Activated CD4-positive, CD25-positive, alpha-beta regulatory T cell treated with anti-CD3 and anti-CD28 coated beads, Interleukin-2, amount 50 U/mL, for 24 hours (primary cell): ENCODE measurements at regions not wholly inside any gene's neighbourhood (a gene's known extent, or its start where the extent isn't known, plus 50 kb on each side); places are given as distances from the start of the nearest gene placed in this dataset.

ENCODE experiments used
- ATAC-seq, 2 donors: fragments of 150-1000 bp; cut with Tn5 transposase; one replicate each; pipeline ENCODE4 v1.10.0; 2021; ENCODE audit warnings: mild to moderate bottlenecking in 1 of 2, moderate library complexity in 1 of 2

DNA sequence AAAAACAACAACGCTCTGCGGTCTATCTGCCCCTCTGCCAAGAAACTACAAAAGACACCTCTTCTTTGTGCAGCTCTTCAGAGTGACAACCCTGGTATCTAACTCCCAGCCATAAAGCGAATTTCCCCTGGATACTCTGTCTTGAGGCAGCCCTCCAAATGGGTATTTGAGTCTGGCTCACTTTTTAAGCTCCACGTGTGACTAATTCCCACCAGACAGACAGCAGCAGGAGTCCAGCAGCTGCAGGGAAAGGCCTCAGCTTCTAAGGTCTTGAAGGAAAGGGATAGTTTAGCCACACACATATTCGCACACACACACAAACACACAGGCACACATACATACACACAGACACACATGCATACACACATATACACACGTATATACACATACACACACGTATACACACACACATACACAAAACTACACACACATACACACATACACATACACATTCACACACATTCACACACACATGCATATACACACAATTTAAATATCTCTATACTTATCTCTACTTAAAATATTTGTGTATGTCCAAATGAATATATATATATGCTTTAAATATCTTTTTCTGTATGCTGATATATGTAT, 188.8 kb downstream of the TSHZ3 start:
- ATAC-seq, result no peak

DNA sequence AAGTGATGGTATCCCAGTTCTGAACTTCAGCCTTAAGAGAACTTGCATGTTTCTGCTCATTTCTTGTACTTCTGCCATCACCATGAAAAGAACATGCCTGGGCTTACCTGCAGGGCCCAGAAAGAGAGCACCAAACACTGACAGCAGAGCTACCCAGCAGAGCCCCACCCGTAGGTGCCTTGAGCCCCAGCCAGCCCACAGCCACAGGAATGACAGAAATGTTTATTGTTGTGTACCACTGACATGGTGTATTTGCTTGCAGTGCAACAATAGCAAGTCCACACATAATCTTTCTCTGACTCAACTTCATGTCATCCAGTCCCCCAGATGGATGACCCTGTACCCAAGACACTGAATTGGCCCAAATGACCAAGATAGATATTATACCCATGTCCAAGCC, 195.2 kb downstream of the TSHZ3 start:
- no peak for ATAC-seq

DNA sequence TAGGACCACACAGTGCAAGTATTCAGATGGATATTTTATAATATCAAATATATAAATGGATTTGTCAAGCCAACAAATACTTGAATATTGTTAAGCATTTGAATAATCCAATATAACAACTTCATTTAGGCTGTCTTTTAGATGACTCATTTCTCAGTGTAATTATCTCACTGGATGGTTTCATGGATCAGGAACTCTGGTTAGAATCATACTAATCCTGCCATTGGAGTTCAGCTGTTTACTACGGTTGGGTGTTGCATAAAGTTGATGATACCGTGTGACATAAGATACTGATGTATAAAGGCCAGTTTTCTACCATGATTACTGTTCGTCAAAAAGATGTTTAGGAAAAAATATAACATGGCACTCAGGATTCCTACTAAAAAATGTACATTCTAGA, 196.3 kb downstream of the TSHZ3 start:
- ATAC-seq, result no peak

DNA sequence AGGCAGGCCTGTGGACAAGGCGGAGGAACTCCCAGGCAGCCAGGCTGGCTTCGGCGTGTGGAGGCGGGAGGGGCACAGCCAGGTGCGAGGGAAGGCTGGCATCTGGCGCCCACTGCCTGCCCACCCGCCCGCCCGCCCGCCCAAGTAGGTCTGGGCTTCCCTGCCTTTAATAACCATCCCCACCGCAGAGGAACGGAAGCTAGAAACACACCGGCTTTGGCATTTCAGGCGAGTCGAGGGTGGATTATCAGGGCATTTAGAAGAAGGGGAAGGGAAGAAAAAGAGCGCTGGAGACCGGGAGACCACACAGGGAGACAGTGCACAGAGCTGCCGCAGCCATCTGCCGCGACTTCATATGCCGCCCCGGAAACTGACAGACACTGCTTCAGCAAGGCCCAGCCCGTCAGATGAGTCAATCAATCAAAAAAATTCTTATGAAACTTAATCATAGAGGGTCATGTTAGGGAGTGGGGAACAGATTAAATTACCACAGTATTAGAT, 199.7 kb downstream of the TSHZ3 start:
- ATAC-seq, result no peak

DNA sequence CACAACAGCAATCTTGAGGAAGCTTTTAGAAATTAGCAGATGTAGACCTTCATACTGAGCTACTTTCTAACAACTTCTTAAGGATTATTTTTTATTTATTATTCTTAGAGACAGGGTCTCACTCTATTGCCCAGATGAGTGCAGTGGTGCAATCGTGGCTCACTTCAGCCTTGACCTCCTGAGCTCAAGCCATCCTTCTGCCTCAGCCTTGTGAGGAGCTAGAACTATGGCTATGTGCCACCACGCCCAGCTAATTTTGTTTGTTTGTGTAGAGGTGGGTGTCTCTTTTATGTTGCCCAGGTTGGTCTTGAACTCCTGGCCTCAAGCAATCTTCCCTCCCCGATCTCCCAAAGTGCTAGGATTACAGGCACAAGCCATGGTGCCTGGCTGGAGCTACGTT, 200.6 kb downstream of the TSHZ3 start:
- ATAC-seq, result no peak

DNA sequence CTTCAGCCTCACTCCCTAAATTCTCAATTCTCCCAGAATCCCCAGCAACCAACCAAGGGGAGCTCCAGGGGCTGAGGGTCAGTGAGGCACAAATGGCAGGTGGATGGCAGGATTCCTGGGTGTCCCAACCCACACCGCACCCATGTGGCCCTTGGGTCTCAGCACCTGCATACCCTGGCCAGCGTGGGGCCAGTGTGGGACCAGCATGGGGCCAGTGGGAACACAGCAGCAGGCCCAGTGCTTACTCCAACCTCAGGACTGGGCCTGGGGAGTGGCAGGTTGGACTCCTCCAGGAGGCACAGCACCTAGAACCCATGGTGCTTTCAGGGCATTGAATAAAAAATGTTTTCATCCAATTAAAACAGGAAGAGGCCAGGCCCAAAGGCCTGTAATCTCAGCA, 202.0 kb downstream of the TSHZ3 start:
- ATAC-seq, result no peak

DNA sequence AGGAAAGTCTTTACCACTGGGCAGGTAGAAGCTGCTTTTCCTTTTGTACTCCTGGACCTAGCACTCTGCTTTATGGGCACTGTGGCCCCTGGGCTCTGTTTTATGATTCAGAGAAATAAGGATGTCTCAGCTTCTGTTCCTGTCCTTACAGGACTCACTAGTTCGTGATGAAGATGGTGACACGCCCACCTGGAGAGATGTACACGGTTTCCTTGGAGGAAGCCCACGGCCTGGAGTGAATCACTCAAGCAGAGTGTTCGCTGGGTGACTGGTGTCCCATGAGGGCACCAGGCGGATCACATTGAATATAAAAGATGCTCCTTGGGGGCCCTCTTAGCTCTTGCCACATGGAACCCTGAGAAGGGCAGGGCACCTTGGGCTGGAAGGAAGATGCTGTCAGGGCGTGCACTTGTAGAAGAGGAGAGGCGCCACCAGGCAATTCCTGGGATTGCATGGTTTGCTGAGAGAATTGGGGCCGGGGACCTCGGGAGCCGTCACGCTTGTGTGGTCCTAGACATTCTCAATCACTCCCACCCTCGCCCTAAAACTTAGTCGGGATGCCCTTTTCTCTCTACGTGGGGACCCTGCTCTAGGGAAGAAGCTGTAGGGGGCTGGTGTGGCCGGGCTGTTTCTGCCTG, 202.6 kb downstream of the TSHZ3 start:
- ATAC-seq, result no peak

DNA sequence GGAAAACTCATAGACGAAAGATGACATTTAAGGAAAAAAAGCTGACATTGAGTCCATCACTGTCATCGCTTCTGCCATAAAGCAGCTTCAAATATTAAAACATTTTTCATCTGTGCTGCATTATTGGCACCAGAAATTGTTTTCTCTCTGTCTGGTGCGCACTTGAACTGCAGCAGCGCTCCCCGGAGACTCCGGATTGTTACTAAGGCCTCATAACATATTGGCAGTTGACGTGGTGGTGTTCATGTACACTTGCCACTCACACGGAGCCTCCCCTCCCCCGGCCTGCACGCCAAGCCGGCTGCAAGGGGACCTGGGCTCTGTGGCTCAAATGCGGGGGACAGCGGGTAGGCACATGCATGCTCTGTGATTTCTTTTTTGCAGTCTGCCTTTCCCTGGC, 203.2 kb downstream of the TSHZ3 start:
- no peak for ATAC-seq

DNA sequence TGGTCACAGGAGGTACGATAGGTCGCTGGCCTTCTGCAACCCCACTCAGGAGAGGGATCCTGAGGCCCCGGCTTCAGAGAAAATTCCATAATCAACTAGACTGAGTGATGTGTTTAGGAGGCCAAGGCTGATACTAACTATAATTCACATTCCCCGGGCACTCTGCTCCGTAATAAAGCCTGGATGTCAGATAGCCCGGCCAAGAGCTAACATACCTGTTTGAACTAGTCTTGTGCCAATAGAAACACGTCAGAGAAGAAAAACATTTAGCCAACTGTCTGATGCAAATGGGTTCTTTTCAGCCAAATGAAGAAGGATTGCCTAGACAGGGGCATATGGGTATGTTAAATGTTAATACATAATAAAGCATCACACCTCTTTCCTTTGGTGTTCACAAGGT, 204.2 kb downstream of the TSHZ3 start:
- ATAC-seq, result no peak

DNA sequence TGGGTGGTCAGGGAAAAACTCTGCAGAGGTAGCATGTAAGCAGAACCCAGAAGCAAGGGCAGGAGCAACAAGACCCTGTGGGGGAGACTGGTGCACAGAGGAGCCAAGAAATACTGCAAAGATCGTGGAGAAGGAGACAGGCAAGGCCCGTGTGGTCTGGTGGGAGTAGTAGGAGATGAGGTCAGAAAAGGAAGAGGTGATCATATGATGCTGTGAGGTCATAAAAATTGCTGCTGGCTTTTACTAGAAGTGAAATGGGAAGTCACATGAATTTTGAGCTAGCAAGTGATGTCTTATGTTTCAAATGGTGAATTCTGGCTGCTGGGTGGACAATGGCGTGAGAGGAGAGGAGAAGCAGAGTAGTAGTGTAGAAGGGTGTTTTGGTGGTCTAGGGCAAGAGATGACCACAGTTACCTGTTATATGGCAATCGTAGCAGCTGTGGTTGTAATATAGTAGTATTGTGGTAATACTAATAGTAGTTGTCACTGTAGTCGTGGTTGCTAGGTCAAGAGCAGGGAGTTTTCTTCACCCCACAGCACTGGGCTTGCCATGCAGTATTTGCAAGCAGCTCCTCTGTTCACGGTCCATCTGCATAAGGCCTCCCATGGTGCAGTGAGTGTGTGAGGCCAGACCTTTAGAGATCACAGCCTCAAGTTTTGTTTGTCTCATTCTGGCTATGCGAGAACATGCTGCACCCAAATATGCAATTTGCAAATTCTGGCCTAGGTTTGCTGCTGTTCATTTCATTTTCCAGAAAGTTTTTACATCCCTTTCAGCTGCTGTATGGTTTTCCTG, 205.0 kb downstream of the TSHZ3 start:
- ATAC-seq, result no peak

DNA sequence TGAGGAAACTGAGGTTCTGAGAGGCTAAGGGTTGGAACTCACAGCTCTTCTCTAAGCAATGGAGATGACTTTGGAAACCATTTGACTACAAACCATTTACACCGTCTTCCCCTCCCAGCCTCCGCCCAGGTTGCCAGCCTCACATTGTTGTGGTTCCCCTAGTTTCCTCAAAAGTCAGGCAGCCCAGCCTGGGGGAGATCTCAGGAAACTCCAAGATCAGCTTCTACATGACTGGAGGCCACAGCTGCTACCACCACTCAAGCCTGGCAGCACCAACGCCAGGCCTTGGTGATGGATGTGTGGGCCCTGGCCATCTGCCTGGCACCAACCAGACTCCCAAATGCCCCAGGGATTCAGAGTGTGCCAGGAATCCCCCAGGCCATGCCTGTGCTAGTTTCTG, 207.9 kb downstream of the TSHZ3 start:
- ATAC-seq, result no peak

DNA sequence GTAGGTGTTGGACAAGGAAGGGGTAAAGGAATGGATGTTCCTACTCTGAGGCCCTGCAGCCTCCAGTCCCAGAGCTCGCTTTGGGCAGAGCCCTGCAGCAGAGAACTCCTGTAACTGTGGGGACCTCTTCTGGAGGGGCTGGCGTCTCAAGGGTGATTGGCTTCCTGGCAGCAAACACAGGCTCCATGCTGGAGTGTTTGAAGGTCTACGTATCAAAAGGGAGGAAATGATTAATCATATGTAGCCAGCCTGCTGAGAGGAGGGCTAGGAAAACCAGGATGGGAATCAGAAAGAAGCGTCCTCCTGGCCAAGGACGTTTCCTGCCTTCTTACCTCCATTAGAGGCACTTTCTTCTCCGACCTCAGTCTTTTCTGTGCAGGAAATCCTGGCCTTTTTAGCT, 208.5 kb downstream of the TSHZ3 start:
- no peak for ATAC-seq

DNA sequence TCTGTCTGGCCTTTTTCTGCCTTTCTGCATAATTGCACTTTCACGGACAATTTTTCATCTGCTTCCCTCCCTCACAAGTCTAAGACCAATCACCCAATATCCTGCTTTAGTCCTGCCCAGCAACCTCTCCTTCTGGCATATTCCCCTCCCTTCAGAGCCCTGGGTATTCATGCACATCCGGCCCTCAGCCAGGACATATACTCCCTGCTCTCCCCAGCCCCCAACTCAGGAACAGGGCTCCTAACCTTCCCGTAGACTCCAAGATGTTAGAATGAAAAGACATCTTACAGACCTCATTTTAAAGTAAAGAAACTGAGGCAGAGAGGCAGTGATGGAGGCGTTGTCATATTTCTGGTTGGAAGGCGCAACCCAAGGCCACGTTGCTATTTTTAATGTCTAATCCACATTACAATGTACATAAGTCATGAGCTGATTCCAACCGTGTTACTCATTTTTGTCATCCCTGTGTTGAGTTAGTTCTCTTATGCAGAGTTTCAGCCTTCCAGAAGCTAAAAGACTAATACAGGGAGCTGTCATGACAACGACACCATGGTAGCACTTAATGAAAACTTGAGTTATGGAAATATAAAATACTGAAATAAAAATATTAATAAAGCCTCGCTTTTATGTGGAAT, 209.2 kb downstream of the TSHZ3 start:
- no peak for ATAC-seq

DNA sequence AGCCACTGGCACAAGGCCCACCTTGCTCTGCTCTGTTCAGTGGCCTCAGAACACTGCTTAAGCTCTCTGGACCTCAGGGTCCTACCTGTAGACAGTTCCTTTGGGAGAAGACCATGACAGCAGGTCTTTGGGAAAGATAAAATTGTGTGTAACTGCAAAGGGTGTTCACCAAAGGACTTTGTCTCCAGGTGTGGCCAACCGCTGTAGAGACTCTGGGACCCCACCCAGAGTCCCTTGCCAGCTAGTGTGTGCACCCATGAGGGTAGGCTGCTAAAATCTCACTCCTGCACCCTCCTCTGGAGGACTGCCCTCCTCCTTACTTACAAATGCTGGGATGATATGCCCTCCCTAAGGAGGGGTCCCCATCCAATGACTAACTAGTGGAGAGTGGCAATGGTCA, 211.2 kb downstream of the TSHZ3 start:
- ATAC-seq, result no peak

DNA sequence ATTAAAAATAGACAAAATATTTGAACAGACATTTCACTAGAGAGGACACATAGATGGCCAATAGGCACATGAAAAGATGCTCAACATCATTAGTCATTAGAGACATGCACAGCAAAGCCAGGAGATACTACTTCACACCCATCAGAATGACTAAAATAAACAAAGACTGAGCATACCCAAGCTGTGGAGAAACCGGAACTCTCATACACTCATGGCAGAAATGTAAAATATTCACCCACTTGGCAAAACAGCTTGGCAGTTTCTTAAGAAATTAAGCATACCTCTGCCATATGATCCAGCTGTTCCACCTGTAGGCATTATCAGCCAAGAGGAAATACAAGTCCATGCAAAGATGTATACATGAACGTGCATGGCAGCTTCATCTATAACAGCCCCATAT, 213.4 kb downstream of the TSHZ3 start:
- no peak for ATAC-seq

DNA sequence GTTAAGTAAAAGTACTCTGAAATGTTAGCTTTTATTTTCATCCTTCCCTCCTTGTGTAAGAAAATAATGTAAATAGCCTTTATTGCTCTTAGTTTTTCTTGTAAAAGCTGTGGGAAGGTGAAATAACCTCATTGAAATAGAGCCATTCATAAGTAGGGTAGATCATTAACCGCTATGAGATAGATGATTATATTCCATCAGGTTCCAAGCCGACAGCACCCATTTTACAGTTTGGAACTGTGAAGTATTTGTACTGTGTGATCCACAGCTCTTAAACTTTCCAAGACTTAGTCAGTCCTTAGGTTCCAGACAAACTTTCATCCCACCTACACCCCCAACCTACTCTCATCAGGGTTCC, 216.5 kb downstream of the TSHZ3 start:
- no peak for ATAC-seq

DNA sequence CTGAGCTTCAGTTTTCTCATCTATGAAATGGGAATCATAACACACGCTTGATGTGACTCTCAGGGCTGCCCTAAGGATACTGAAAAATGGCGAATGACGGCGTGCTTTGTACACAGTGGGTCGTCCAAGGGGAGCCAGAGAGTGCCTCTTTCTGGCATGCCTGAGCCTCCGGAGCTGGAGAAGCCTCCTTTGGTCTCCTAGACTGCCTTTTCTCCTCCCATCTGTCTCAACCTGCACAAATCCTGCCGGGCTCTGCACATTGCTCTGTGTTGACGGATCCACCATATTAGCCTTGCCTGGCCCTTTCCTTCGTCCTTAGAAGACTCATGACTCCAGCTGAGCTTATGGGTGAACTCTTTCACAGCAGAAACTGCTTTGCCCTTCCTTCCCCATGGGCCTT, 220.9 kb downstream of the TSHZ3 start:
- ATAC-seq, result no peak

DNA sequence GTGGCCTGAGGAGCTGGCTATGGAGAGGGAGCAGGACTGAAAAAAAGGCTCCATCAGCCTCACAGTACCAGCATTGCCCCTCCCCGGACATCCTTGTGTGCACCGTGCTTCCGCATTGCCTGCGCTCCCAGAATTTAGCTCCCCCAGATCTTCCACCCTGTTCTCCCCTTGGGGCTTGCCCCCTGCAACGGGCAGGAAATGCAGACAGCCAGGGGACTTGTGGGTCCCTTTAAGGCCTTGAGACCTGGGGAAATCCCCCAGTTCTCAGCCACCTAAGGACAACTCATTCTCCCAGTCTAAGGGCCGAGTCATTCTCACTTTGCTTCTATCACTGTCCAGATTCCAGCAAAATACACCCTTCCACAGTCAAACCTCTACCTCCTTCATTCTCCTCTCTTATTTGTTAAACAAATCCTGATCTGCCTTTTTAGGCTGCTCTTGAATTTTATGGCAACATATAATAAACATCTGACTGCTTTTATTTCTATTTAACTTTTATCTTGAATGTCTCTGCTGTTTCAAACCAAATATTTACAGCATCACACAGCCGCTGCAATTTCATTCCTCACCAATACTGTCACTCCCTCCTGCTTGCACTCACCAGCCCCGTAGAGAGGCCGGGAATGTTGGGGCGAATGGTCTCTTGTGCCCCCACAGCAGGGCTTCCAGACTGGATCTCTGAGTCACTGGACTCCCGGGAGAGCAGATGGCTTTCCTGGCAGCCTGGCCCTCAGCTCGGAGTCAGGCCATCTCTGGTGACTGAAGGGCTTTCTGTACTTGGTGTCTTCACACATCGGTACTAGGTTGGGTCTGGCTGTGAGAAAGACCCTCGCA, 221.9 kb downstream of the TSHZ3 start:
- ATAC-seq, result no peak

DNA sequence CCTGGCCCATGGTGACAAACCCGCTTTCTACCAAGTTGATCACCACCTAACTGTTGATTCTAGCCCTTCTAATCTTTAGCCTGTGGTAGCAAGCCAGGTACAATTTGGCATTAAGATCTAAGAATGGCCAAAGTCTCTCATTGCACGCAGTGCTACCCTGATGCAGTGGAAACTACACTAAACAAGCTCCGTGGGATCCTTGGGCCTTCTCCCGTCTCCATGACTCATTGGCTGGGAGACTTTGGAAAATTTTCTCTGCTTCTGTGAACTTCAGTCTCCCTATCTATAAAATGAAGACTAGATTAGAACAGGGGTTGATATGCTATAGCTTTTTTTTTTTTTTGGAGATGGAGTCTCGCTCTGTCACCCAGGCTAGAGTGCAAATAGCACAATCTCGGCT, 223.0 kb downstream of the TSHZ3 start:
- no peak for ATAC-seq

DNA sequence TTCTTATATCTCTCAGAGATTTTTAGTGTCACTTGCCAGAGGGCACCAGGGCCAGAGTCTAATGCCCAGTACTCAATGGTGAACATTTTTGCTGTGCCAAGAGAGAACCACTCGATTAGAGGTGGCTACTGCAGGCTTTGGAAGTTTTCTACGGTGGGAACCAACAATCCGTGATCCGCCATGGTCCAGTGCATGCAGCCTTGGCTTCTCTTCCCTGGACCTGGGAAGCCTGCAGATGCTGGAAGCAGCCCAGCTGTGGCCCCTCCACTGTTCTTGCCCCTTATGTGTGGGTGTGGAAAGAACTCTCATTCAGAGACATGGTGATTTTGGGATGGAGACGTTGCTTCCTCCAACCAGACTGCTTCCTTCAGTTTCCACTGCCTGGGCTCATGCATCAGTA, 224.2 kb downstream of the TSHZ3 start:
- ATAC-seq, result no peak

DNA sequence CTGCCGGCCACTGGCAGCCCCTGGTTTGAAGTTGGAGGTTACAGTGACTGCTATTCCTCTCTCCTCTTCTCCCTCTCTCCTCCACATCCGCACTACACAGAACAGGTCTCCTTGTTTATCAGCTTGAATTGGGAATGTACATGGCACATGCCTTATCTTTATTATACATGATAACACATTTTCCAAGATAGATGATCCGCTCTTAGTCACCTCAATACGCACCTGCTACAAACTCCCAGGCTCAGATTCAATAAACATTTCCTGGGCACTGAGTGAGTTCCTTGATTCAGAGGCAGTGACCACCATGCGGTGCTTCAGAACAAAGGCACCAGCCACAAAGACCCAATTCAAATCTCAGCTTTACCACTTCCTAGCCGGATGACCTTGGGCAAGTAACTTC, 227.7 kb downstream of the TSHZ3 start:
- no peak for ATAC-seq

DNA sequence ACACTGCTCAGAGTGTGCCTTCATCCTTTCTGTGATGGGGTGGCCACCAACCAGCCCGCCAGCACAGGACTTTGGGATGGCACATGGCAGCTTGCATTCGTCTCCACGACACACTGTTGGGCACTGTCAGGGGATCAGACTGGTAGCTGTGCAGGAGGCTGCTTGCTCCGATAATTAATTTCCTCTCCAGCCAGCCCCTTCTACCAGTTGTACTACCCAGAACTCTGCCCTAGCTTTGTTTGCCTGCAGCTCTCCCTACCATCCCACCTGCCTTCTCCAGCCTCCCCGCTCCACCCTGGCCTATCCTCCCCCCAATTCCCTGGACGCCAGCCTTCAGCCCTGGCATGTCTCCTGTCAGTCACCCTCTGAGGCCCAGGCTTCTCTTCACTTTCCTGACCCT, 228.3 kb downstream of the TSHZ3 start:
- no peak for ATAC-seq
